ENCODE measurements at regions not wholly inside any gene's neighbourhood (a gene's known extent, or its start where the extent isn't known, plus 50 kb on each side); places are given as distances from the start of the nearest gene placed in this dataset.

DNA sequence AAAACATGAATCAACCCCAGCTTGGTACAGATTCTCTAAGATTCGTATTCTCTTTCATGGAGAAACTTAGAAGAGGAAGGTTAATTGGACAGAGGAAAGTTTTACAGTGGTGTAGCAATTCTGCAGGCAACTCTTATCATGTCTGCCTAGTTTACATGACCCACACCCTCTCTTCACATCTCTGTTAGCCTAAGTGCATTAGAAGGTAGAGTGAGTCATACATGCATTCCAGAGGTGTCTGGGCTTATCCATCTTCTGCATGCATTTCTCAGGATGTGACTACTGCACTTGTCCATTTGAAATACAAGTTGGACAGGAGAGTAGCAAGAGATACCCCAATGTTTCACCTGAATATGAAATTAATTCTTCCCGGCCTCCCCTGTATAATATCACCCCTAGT is 578.4 kb upstream of the NCAM2 start:
- no peak for TF ChIP-seq CTCF (IDR thresholded peaks at IDR 0.05; ENCODE audit: insufficient read depth, low read depth, low read length)
- no peak for TF ChIP-seq EZH2 (IDR thresholded peaks at IDR 0.05; ENCODE audit: insufficient read depth, low read length)

Data from astrocyte (in vitro differentiated cells and primary cell).